ENCODE measurements at regions not wholly inside any gene's neighbourhood (a gene's known extent, or its start where the extent isn't known, plus 50 kb on each side); places are given as distances from the start of the nearest gene placed in this dataset.

DNA sequence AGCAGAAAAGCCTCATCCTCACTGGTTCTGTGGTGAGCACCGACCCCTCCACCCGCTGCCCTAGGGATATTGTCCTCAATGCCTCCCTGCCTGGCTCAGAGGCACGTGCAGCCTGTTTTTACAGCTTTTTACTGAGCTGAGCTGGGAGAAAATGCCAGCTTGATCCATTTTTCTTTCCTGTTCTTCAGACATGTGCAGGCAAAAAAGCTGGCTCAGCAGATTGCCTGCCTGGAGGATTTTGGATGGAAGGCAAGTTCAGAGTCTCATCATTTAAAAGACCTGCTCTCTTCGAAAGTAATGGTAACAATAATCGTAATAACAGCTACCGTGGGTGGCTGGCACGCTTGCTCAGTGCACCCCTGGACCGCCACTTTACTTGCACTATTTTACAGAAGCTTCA is 135.0 kb upstream of the SMIM23 start:
- Mint-ChIP-seq H3K4me1 (peaks cover 24% of the 10 kb centered on the region), H3K27me3 (ENCODE audit: low read depth) (no peaks in the 10 kb centered on the region), H3K4me3 (no peak overlapping the region), H3K9me3 (peaks cover 12% of the 10 kb centered on the region), H3K27ac (no peak overlapping the region), H3K36me3 (peaks cover 6% of the 10 kb centered on the region; the same call in 1 of the 2 replicates)
- TF ChIP-seq, protein P1, sequence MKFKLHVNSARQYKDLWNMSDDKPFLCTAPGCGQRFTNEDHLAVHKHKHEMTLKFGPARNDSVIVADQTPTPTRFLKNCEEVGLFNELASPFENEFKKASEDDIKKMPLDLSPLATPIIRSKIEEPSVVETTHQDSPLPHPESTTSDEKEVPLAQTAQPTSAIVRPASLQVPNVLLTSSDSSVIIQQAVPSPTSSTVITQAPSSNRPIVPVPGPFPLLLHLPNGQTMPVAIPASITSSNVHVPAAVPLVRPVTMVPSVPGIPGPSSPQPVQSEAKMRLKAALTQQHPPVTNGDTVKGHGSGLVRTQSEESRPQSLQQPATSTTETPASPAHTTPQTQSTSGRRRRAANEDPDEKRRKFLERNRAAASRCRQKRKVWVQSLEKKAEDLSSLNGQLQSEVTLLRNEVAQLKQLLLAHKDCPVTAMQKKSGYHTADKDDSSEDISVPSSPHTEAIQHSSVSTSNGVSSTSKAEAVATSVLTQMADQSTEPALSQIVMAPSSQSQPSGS (CRISPR knock-in tag; IDR thresholded peaks at IDR 0.05; ENCODE audit: borderline replicate concordance, low read depth): no peak
- TF ChIP-seq JUN (CRISPR knock-in tag; IDR thresholded peaks at IDR 0.05): no peak
- TF ChIP-seq, protein P2, sequence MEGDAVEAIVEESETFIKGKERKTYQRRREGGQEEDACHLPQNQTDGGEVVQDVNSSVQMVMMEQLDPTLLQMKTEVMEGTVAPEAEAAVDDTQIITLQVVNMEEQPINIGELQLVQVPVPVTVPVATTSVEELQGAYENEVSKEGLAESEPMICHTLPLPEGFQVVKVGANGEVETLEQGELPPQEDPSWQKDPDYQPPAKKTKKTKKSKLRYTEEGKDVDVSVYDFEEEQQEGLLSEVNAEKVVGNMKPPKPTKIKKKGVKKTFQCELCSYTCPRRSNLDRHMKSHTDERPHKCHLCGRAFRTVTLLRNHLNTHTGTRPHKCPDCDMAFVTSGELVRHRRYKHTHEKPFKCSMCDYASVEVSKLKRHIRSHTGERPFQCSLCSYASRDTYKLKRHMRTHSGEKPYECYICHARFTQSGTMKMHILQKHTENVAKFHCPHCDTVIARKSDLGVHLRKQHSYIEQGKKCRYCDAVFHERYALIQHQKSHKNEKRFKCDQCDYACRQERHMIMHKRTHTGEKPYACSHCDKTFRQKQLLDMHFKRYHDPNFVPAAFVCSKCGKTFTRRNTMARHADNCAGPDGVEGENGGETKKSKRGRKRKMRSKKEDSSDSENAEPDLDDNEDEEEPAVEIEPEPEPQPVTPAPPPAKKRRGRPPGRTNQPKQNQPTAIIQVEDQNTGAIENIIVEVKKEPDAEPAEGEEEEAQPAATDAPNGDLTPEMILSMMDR (IDR thresholded peaks at IDR 0.05): no peak
- no peak for TF ChIP-seq RELA (CRISPR knock-in tag; IDR thresholded peaks at IDR 0.05; ENCODE audit: borderline replicate concordance)
- no peak for TF ChIP-seq PRRX2 (CRISPR knock-in tag; IDR thresholded peaks at IDR 0.05)
- no peak for TF ChIP-seq NFYB (CRISPR knock-in tag; conservative IDR thresholded peaks at IDR 0.05; ENCODE audit: low read depth)
- no peak for TF ChIP-seq ESRRA (CRISPR knock-in tag; IDR thresholded peaks at IDR 0.05; ENCODE audit: borderline replicate concordance)
- CTCF ChIA-PET: no interaction called here
- ATAC-seq: no peak
- DNase-seq (ENCODE audit: low spot score): no peak
- POLR2A ChIA-PET: no interaction called here

DNA sequence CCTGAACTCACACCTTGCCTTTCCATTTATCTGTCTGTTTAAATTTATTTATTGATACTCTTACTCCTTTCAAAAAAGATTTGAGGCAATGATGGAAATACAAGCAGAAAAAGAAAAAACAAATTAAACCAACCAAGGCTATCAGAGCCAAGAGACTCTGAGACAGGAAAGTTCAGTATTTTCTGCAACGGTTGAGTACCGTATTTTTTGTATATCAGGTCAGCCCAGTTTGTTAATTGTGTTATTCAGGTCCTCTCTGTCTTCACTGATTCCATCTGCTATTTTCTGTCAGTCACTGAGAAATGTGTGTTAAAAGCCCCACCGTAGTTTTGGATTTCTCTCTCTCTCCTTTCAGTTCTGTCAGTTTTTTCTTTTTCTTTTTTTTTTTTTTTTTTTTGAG is 134.5 kb upstream of the SMIM23 start:
- Mint-ChIP-seq H3K4me3 (no peak overlapping the region), H3K9me3 (peaks cover 12% of the 10 kb centered on the region), H3K36me3 (peaks cover 6% of the 10 kb centered on the region; the same call in 1 of the 2 replicates), H3K27ac (no peak overlapping the region), H3K27me3 (ENCODE audit: low read depth) (no peaks in the 10 kb centered on the region), H3K4me1 (peaks cover 19% of the 10 kb centered on the region)
- POLR2A ChIA-PET: interaction anchor here (0.6 kb wide), 1 partner anchor 27 kb away, joined by 3 read pairs; no protein-coding TSS in a partner anchor
- ATAC-seq (no peak), DNase-seq (ENCODE audit: low spot score) (no peak)
- CTCF ChIA-PET: no interaction called here
- TF ChIP-seq FOXP1 (CRISPR knock-in tag; IDR thresholded peaks at IDR 0.05; ENCODE audit: borderline replicate concordance) (no peak), GRHL2 (CRISPR knock-in tag; IDR thresholded peaks at IDR 0.05; ENCODE audit: insufficient replicate concordance, severe bottlenecking) (no peak), PRRX2 (CRISPR knock-in tag; IDR thresholded peaks at IDR 0.05) (no peak)
- TF ChIP-seq, protein P3, sequence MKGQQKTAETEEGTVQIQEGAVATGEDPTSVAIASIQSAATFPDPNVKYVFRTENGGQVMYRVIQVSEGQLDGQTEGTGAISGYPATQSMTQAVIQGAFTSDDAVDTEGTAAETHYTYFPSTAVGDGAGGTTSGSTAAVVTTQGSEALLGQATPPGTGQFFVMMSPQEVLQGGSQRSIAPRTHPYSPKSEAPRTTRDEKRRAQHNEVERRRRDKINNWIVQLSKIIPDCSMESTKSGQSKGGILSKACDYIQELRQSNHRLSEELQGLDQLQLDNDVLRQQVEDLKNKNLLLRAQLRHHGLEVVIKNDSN (CRISPR knock-in tag; IDR thresholded peaks at IDR 0.05): no peak
- TF ChIP-seq, protein P4, sequence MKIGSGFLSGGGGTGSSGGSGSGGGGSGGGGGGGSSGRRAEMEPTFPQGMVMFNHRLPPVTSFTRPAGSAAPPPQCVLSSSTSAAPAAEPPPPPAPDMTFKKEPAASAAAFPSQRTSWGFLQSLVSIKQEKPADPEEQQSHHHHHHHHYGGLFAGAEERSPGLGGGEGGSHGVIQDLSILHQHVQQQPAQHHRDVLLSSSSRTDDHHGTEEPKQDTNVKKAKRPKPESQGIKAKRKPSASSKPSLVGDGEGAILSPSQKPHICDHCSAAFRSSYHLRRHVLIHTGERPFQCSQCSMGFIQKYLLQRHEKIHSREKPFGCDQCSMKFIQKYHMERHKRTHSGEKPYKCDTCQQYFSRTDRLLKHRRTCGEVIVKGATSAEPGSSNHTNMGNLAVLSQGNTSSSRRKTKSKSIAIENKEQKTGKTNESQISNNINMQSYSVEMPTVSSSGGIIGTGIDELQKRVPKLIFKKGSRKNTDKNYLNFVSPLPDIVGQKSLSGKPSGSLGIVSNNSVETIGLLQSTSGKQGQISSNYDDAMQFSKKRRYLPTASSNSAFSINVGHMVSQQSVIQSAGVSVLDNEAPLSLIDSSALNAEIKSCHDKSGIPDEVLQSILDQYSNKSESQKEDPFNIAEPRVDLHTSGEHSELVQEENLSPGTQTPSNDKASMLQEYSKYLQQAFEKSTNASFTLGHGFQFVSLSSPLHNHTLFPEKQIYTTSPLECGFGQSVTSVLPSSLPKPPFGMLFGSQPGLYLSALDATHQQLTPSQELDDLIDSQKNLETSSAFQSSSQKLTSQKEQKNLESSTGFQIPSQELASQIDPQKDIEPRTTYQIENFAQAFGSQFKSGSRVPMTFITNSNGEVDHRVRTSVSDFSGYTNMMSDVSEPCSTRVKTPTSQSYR (CRISPR knock-in tag; IDR thresholded peaks at IDR 0.05): no peak
- TF ChIP-seq, protein P1 (CRISPR knock-in tag; IDR thresholded peaks at IDR 0.05; ENCODE audit: borderline replicate concordance, low read depth): no peak
- TF ChIP-seq, protein P5, sequence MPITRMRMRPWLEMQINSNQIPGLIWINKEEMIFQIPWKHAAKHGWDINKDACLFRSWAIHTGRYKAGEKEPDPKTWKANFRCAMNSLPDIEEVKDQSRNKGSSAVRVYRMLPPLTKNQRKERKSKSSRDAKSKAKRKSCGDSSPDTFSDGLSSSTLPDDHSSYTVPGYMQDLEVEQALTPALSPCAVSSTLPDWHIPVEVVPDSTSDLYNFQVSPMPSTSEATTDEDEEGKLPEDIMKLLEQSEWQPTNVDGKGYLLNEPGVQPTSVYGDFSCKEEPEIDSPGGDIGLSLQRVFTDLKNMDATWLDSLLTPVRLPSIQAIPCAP (CRISPR knock-in tag; IDR thresholded peaks at IDR 0.05): no peak
- TF ChIP-seq, protein P6, sequence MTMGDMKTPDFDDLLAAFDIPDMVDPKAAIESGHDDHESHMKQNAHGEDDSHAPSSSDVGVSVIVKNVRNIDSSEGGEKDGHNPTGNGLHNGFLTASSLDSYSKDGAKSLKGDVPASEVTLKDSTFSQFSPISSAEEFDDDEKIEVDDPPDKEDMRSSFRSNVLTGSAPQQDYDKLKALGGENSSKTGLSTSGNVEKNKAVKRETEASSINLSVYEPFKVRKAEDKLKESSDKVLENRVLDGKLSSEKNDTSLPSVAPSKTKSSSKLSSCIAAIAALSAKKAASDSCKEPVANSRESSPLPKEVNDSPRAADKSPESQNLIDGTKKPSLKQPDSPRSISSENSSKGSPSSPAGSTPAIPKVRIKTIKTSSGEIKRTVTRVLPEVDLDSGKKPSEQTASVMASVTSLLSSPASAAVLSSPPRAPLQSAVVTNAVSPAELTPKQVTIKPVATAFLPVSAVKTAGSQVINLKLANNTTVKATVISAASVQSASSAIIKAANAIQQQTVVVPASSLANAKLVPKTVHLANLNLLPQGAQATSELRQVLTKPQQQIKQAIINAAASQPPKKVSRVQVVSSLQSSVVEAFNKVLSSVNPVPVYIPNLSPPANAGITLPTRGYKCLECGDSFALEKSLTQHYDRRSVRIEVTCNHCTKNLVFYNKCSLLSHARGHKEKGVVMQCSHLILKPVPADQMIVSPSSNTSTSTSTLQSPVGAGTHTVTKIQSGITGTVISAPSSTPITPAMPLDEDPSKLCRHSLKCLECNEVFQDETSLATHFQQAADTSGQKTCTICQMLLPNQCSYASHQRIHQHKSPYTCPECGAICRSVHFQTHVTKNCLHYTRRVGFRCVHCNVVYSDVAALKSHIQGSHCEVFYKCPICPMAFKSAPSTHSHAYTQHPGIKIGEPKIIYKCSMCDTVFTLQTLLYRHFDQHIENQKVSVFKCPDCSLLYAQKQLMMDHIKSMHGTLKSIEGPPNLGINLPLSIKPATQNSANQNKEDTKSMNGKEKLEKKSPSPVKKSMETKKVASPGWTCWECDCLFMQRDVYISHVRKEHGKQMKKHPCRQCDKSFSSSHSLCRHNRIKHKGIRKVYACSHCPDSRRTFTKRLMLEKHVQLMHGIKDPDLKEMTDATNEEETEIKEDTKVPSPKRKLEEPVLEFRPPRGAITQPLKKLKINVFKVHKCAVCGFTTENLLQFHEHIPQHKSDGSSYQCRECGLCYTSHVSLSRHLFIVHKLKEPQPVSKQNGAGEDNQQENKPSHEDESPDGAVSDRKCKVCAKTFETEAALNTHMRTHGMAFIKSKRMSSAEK (CRISPR knock-in tag; IDR thresholded peaks at IDR 0.05; ENCODE audit: borderline replicate concordance): no peak
- TF ChIP-seq, protein P7, sequence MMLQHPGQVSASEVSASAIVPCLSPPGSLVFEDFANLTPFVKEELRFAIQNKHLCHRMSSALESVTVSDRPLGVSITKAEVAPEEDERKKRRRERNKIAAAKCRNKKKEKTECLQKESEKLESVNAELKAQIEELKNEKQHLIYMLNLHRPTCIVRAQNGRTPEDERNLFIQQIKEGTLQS (CRISPR knock-in tag; conservative IDR thresholded peaks at IDR 0.05): no peak
- TF ChIP-seq, protein P8, sequence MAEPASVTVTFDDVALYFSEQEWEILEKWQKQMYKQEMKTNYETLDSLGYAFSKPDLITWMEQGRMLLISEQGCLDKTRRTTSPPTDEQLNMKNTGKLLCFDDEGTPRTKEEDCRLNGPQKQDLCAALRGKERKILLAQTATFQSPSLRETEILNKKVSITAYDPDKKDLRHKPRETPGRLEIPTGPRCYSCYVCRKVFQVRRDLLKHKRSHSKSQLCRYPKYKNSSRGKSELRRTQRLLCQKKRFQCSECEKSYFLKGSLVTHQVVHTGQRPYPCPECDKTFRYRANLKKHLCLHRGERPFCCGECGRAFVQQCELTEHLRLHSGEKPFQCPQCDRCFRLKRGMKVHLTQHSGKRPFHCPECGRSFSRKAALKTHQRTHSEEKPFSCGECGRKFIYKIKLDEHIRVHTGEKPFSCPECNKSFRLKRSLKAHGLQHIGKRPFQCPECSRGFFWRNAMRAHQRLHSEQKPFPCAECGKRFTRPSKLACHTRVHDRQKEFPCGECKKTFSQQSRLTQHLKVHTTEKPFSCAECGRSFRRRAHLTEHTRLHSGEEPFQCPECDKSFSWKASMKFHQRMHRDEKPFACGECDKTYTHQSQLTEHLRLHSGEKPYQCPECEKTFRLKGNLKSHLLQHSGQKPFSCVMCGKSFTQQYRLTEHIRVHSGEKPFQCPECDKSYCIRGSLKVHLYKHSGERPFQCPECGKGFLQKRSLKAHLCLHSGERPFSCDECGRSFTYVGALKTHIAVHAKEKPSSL (CRISPR knock-in tag; conservative IDR thresholded peaks at IDR 0.05): no peak

Measured in WTC11 (cell line).